Uterus (tissue), 3 donors: ENCODE measurements at regions not wholly inside any gene's neighbourhood (a gene's known extent, or its start where the extent isn't known, plus 50 kb on each side); places are given as distances from the start of the nearest gene placed in this dataset.

Experiments used
- DNase-seq, 2 donors: peaks; one replicate each; pipeline ENCODE4 v3.0.0-alpha.2; 2019 to 2020
- H3K27ac ChIP-seq, 2 donors: fragments of 200-600 bp; sonication (generic); 1 replicate in 1 of 2; 2 replicates in 1 of 2; pipeline ENCODE4 v1.5.1; 2016 to 2018
- H3K27me3 ChIP-seq, 2 donors: fragments of 200-600 bp; sonication (generic); one replicate each; pipeline ENCODE4 v1.5.1; 2018 to 2019; ENCODE audit warnings: control low read depth in 1 of 2
- H3K36me3 ChIP-seq, 2 donors: fragments of 200-600 bp; sonication (generic); one replicate each; pipeline ENCODE4 v1.5.1; 2019; ENCODE audit warnings: control low read depth in 1 of 2
- H3K4me1 ChIP-seq, 2 donors: fragments of 200-600 bp; sonication (generic); one replicate each; pipeline ENCODE4 v1.5.1; 2018 to 2019; ENCODE audit warnings: control low read depth in 1 of 2
- H3K4me3 ChIP-seq, 2 donors: fragments of 200-600 bp; sonication (generic); 1 replicate in 1 of 2; 2 replicates in 1 of 2; pipeline ENCODE4 v1.5.1; 2018 to 2019; ENCODE audit warnings: mild to moderate bottlenecking in 1 of 2
- H3K9me3 ChIP-seq, 2 donors: fragments of 200-600 bp; sonication (generic); one replicate each; pipeline ENCODE4 v1.5.1; 2019; ENCODE audit warnings: control low read depth in 1 of 2
- POLR2A ChIP-seq, 2 donors: fragments of 450-650 bp; IDR thresholded peaks; one replicate each; pipeline ENCODE4 v1.6.1; 2016; ENCODE audit warnings: antibody characterized with exemption in 2 of 2, mild to moderate bottlenecking in 1 of 2, moderate library complexity in 1 of 2
- intact Hi-C: fragments of 100-400 bp; cut with DNase I; formaldehyde crosslinking; loops from one replicate; pipeline ENCODE4 v1.15.1; 2023; ENCODE audit warnings: low total_unique reads
- TF ChIP-seq, protein P1 (sequence below), 4 experiments: fragments of 200-600 bp in 2 of 4; fragments of 450-650 bp in 2 of 4; sonication (generic) in 2 of 4; IDR thresholded peaks; one replicate each; pipeline ENCODE4 v1.5.1; 2016 to 2019; ENCODE audit warnings: antibody characterized with exemption in 4 of 4, mild to moderate bottlenecking in 2 of 4, moderate library complexity in 1 of 4
- donor health status: DM: yes; HTN: yes; CAD: no.

GRCh38 chr18:55998071-55998522 lies 410.1 kb upstream of the TCF4 start:
- TF ChIP-seq, protein P1, sequence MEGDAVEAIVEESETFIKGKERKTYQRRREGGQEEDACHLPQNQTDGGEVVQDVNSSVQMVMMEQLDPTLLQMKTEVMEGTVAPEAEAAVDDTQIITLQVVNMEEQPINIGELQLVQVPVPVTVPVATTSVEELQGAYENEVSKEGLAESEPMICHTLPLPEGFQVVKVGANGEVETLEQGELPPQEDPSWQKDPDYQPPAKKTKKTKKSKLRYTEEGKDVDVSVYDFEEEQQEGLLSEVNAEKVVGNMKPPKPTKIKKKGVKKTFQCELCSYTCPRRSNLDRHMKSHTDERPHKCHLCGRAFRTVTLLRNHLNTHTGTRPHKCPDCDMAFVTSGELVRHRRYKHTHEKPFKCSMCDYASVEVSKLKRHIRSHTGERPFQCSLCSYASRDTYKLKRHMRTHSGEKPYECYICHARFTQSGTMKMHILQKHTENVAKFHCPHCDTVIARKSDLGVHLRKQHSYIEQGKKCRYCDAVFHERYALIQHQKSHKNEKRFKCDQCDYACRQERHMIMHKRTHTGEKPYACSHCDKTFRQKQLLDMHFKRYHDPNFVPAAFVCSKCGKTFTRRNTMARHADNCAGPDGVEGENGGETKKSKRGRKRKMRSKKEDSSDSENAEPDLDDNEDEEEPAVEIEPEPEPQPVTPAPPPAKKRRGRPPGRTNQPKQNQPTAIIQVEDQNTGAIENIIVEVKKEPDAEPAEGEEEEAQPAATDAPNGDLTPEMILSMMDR (IDR thresholded peaks at IDR 0.05): no peak
- no peak for TF ChIP-seq POLR2A (IDR thresholded peaks at IDR 0.05)
- H3K27ac ChIP-seq: peak overlapping the region in 1 of 2 donors; percentile 39
- DNase-seq: no peak
- H3K4me1 ChIP-seq: no peaks in the 10 kb centered on the region
- H3K4me3 ChIP-seq: peak overlapping the region in 1 of 2 donors; percentile 16
- intact Hi-C loops: no loop called here
- no peaks in the 10 kb centered on the region for H3K36me3 ChIP-seq
- no peaks in the 10 kb centered on the region for H3K9me3 ChIP-seq
- no peaks in the 10 kb centered on the region for H3K27me3 ChIP-seq

GRCh38 chr18:55997151-55997561 lies 409.2 kb upstream of the TCF4 start:
- no peak for TF ChIP-seq POLR2A (IDR thresholded peaks at IDR 0.05)
- TF ChIP-seq, protein P1 (IDR thresholded peaks at IDR 0.05): no peak
- Histone ChIP-seq H3K9me3 (no peaks in the 10 kb centered on the region), H3K36me3 (no peaks in the 10 kb centered on the region), H3K27me3 (no peaks in the 10 kb centered on the region), H3K27ac (no peak overlapping the region), H3K4me1 (no peaks in the 10 kb centered on the region), H3K4me3 (no peak overlapping the region)
- DNase-seq: no peak
- intact Hi-C loops: no loop called here

- Histone ChIP-seq H3K27ac (no peak overlapping the region), H3K9me3 (no peaks in the 10 kb centered on the region), H3K36me3 (no peaks in the 10 kb centered on the region), H3K4me3 (no peak overlapping the region), H3K4me1 (no peaks in the 10 kb centered on the region), H3K27me3 (no peaks in the 10 kb centered on the region)
- no peak for DNase-seq
- intact Hi-C loops: no loop called here
- no peak for TF ChIP-seq POLR2A (IDR thresholded peaks at IDR 0.05)
- TF ChIP-seq, protein P1 (IDR thresholded peaks at IDR 0.05): no peak
Measured at GRCh38 chr18:55996717-55997116, 408.7 kb upstream of the TCF4 start.

DNA sequence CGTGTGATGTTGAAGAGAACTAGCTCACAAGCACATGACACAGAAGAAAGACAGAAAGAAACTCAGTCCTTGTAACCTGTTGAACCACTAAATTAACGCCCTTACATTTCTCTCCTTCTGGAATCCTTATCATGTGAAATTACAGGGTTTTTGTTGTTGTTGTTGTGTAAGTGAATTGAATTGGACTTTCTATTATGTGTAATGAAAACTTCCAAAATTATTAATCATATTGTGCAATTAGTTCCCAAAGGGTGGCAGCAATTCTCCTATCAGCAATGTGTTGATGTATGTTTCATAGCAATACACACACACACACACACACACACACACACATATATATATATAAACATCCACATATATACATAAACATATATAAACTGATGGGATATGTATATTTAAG lies 402.2 kb upstream of the TCF4 start:
- H3K4me3 ChIP-seq: no peak overlapping the region
- H3K27ac ChIP-seq: no peak overlapping the region
- TF ChIP-seq POLR2A (IDR thresholded peaks at IDR 0.05): no peak
- TF ChIP-seq, protein P1 (IDR thresholded peaks at IDR 0.05): no peak
- no peak for DNase-seq
- H3K9me3 ChIP-seq: no peaks in the 10 kb centered on the region
- intact Hi-C loops: no loop called here
- H3K36me3 ChIP-seq: no peaks in the 10 kb centered on the region
- H3K27me3 ChIP-seq: no peaks in the 10 kb centered on the region
- H3K4me1 ChIP-seq: no peaks in the 10 kb centered on the region

DNA sequence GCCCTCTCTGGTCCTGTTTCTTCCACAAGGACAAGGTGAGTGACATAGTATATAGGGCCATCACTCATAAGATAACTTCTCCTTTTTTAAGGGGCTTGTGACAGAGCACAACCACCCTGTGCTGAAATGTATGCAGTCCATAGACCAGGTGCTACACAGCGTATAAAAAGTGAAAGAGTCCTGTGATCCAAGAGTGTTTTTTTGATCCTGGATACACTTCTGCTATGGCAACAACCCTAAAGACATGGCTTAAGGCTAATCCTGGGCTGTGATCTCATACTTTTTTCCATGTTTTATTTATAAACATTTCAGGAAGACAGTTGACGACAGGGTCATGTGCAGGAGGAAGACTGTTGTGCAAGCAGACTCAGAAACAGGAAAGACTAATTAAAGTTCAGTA lies 400.5 kb upstream of the TCF4 start:
- Histone ChIP-seq H3K9me3 (no peaks in the 10 kb centered on the region), H3K27ac (no peak overlapping the region), H3K4me1 (no peaks in the 10 kb centered on the region), H3K27me3 (no peaks in the 10 kb centered on the region), H3K36me3 (no peaks in the 10 kb centered on the region), H3K4me3 (no peak overlapping the region)
- DNase-seq: no peak
- intact Hi-C loops: no loop called here
- TF ChIP-seq POLR2A (IDR thresholded peaks at IDR 0.05): no peak
- TF ChIP-seq, protein P1 (IDR thresholded peaks at IDR 0.05): no peak
